Ammon's horn (tissue), 1 donor: ENCODE measurements at regions not wholly inside any gene's neighbourhood (a gene's known extent, or its start where the extent isn't known, plus 50 kb on each side); places are given as distances from the start of the nearest gene placed in this dataset.

Experiments used
- DNase-seq: peaks from one replicate; pipeline ENCODE4 v3.0.0-alpha.2; 2016; ENCODE audit warnings: low spot score

- no peak for DNase-seq
These were observed 656.3 kb upstream of the IGFBP3 start for GRCh38 chr7:46577394-46577793.

GRCh38 chr7:46576950-46577349 lies 655.9 kb upstream of the IGFBP3 start:
- no peak for DNase-seq

GRCh38 chr7:46572691-46573090 lies 651.6 kb upstream of the IGFBP3 start:
- DNase-seq: no peak

- DNase-seq: no peak
These were observed 650.9 kb upstream of the IGFBP3 start for GRCh38 chr7:46571996-46572395.

- no peak for DNase-seq
These were observed 648.0 kb upstream of the IGFBP3 start for GRCh38 chr7:46569133-46569465.

- no peak for DNase-seq
These were observed 647.5 kb upstream of the IGFBP3 start for GRCh38 chr7:46568420-46569132.

- no peak for DNase-seq
These were observed 646.8 kb upstream of the IGFBP3 start for GRCh38 chr7:46567858-46568257.

GRCh38 chr7:46566097-46566774 lies 645.2 kb upstream of the IGFBP3 start:
- DNase-seq: no peak

- DNase-seq: no peak
These were observed 644.4 kb upstream of the IGFBP3 start for GRCh38 chr7:46565253-46566096.

- no peak for DNase-seq
These were observed 638.2 kb upstream of the IGFBP3 start for GRCh38 chr7:46559194-46559832.

GRCh38 chr7:46558482-46559193 lies 637.6 kb upstream of the IGFBP3 start:
- no peak for DNase-seq

GRCh38 chr7:46557781-46558180 lies 636.7 kb upstream of the IGFBP3 start:
- DNase-seq: no peak

- no peak for DNase-seq
These were observed 636.2 kb upstream of the IGFBP3 start for GRCh38 chr7:46557295-46557711.

GRCh38 chr7:46554688-46555422 lies 633.8 kb upstream of the IGFBP3 start:
- no peak for DNase-seq

- no peak for DNase-seq
These were observed 630.5 kb upstream of the IGFBP3 start for GRCh38 chr7:46551603-46552002.

- DNase-seq: no peak
These were observed 629.8 kb upstream of the IGFBP3 start for GRCh38 chr7:46550864-46551263.

GRCh38 chr7:46549892-46550639 lies 629.0 kb upstream of the IGFBP3 start:
- no peak for DNase-seq

GRCh38 chr7:46549347-46549746 lies 628.3 kb upstream of the IGFBP3 start:
- no peak for DNase-seq

- no peak for DNase-seq
These were observed 626.0 kb upstream of the IGFBP3 start for GRCh38 chr7:46547044-46547443.

- no peak for DNase-seq
These were observed 624.7 kb upstream of the IGFBP3 start for GRCh38 chr7:46545790-46546189.
